ENCODE measurements at regions not wholly inside any gene's neighbourhood (a gene's known extent, or its start where the extent isn't known, plus 50 kb on each side); places are given as distances from the start of the nearest gene placed in this dataset.
"Not testable (repeated sequence)": the region's sequence is repeated elsewhere in the genome, so short reads cannot be mapped to it uniquely, and the experiment has no call there.

GRCh38 chr10:84596585-84596984 is 268.2 kb downstream of the CCSER2 start:
- Histone ChIP-seq H3K36me3 (no peaks in the 10 kb centered on the region), H3K27me3 (peaks cover 0 to 12% (median 0%) of the 10 kb centered on the region in 4 donors), H3K9me3 (no peaks in the 10 kb centered on the region), H3K4me1 (no peaks in the 10 kb centered on the region), H3K27ac (no peak overlapping the region), H3K4me3 (no peak overlapping the region)
- no peak for DNase-seq
- intact Hi-C loops (cut with DNase I): no loop called here
- TF ChIP-seq CTCF (IDR thresholded peaks at IDR 0.05) (no peak), POLR2A (IDR thresholded peaks at IDR 0.05) (no peak)
- 89 to 96% methylated on average over 3 to 4 of the region's 4 CpGs for WGBS, 2 donors

GRCh38 chr10:84599254-84599653 is 270.9 kb downstream of the CCSER2 start:
- WGBS, 2 donors: 58 to 65% methylated on average over 2 of the region's 2 CpGs
- TF ChIP-seq POLR2A (IDR thresholded peaks at IDR 0.05): no peak
- TF ChIP-seq CTCF (IDR thresholded peaks at IDR 0.05): no peak
- no peaks in the 10 kb centered on the region for H3K9me3 ChIP-seq
- H3K4me3 ChIP-seq: no peak overlapping the region
- no peaks in the 10 kb centered on the region for H3K4me1 ChIP-seq
- no peak overlapping the region for H3K27ac ChIP-seq
- intact Hi-C loops (cut with DNase I): no loop called here
- no peak for DNase-seq
- no peaks in the 10 kb centered on the region for H3K36me3 ChIP-seq
- peaks cover 0 to 16% (median 0%) of the 10 kb centered on the region in 4 donors for H3K27me3 ChIP-seq

- H3K4me3 ChIP-seq: no peak overlapping the region
- no peak for DNase-seq
- H3K27me3 ChIP-seq: peaks cover 0 to 16% (median 0%) of the 10 kb centered on the region in 4 donors
- TF ChIP-seq CTCF (IDR thresholded peaks at IDR 0.05) (no peak), POLR2A (IDR thresholded peaks at IDR 0.05) (no peak)
- H3K4me1 ChIP-seq: no peaks in the 10 kb centered on the region
- H3K27ac ChIP-seq: no peak overlapping the region
- intact Hi-C loops (cut with DNase I): no loop called here
- no peaks in the 10 kb centered on the region for H3K9me3 ChIP-seq
- 80 to 93% methylated on average over 2 to 3 of the region's 6 CpGs for WGBS, 2 donors
- no peaks in the 10 kb centered on the region for H3K36me3 ChIP-seq
These were observed 272.6 kb downstream of the CCSER2 start for GRCh38 chr10:84600947-84601346.

GRCh38 chr10:84602543-84602942 is 274.2 kb downstream of the CCSER2 start:
- H3K27ac ChIP-seq; H3K4me1 ChIP-seq; H3K9me3 ChIP-seq; H3K4me3 ChIP-seq; DNase-seq; intact Hi-C loops (cut with DNase I); H3K36me3 ChIP-seq: not testable (repeated sequence)
- WGBS, 2 donors: 75 to 76% methylated on average over 14 of the region's 14 CpGs
- H3K27me3 ChIP-seq: peaks cover 0 to 15% (median 0%) of the 10 kb centered on the region in 4 donors

- 33% methylated on average over 1 of the region's 2 CpGs; no CpG with 5 or more reads in 1 of the 2 donors for WGBS, 2 donors
- intact Hi-C loops (cut with DNase I): no loop called here
These were observed 275.6 kb downstream of the CCSER2 start for GRCh38 chr10:84603971-84604370.

More at GRCh38 chr10:84603971-84604370, 275.6 kb downstream of the CCSER2 start:
- no peaks in the 10 kb centered on the region for H3K4me1 ChIP-seq
- H3K4me3 ChIP-seq: no peak overlapping the region
- no peak overlapping the region for H3K27ac ChIP-seq
- no peaks in the 10 kb centered on the region for H3K36me3 ChIP-seq
- no peaks in the 10 kb centered on the region for H3K9me3 ChIP-seq
- H3K27me3 ChIP-seq: peaks cover 0 to 9% (median 0%) of the 10 kb centered on the region in 4 donors
- DNase-seq: no peak
- no peak for TF ChIP-seq POLR2A (IDR thresholded peaks at IDR 0.05)
- no peak for TF ChIP-seq CTCF (IDR thresholded peaks at IDR 0.05)
